GM19468 (cell line): ENCODE measurements at regions not wholly inside any gene's neighbourhood (a gene's known extent, or its start where the extent isn't known, plus 50 kb on each side); places are given as distances from the start of the nearest gene placed in this dataset.
A peak's percentile ranks its signal among the peaks of the same experiment; 100 is the strongest.
"Not testable (repeated sequence)": the region's sequence is repeated elsewhere in the genome, so short reads cannot be mapped to it uniquely, and the experiment has no call there.

ENCODE experiments used
- ATAC-seq: cut with Tn5 transposase; IDR thresholded peaks from one replicate; pipeline ENCODE4 v1.9.1; 2021; ENCODE audit warnings: mild to moderate bottlenecking, moderate library complexity, moderate number of reproducible peaks; ENCODE audit not compliant: unreplicated experiment; ENCODE audit errors: extremely low read depth

DNA sequence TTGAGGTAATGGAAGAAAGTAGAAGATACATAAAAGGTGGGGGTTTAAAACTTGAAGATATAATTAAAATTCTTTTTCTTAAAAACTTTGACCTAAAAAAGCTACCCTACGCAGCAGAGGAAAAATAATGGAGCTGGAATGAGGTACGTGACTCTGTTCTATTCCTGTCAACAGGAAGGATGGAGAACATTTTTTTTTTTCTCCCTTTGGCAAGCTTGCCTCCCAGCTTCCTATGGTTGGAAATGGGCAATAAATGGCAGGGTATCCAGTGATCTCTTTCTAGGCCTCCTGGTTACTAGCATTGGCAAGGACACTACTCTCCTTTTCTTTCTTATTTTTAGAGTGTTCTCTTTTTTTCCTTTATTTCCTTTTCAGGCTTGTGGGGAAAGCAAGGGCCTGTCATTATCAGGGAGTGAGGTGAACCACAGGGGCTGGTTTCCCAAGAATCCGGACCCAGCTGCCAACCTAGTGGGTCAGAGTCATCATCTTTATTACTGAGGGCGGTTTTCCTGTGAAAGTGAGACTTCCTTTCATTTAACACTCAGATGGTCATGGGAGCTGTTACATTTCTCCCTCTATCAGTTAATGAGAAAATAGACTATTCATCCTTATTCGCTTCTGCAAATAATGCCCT lies 224.6 kb downstream of the SPRY1 start:
- ATAC-seq: no peak

DNA sequence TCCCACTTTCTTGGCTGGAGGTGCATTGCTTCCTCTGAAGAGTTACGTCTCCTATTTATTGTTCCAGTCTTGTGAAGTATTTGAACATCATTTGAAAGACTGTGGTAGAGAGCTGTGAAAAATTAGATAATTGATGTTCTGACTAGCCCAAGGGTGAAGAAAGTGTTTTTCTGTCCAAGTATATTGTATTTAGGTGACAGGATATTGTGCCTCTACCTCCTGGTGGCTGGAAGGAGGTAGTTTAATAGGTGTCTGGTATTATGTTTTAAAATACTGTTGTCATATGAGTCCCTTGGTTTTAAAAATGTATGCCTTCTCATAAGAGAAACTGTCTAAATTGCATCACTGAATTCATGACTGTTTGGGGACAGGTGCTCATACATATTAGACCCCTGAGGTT lies 226.0 kb downstream of the SPRY1 start:
- no peak for ATAC-seq

DNA sequence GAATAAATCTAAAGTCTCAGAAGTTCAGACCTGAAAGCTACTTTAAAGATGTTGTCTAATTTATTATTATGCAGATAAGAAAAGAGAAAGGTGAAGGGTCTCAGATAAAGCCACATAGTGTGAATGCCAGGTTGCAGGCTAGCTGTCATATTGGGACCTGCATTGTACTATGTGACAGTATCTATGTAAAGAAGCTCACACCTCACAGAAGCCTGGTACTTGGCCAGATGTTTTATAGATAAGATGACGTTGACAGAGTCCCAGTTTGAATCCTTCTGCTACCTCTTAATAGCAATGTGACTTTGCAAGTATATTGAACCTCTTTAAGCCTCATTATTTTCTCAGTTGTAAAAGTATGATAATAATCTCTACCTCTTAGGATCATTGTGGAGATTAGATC lies 227.0 kb downstream of the SPRY1 start:
- ATAC-seq: no peak

DNA sequence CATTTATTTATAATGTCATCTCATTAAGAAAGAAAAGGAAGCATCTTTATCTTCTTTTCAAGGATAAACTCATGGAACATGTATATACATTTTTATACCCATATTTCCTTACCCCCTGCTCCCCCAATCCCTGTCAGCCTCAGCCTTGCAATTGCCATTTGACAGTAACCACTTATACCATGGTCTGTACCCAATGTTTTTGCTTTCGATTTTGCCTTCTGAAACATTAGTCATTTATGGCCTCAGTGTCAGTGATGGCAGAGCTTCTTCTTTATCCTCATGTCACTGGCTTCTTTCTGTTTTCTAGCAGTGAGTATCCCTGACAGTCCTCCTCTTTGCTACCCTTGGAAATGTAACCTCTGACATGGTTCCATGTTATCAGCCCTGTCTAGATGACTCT lies 228.4 kb downstream of the SPRY1 start:
- ATAC-seq: no peak

DNA sequence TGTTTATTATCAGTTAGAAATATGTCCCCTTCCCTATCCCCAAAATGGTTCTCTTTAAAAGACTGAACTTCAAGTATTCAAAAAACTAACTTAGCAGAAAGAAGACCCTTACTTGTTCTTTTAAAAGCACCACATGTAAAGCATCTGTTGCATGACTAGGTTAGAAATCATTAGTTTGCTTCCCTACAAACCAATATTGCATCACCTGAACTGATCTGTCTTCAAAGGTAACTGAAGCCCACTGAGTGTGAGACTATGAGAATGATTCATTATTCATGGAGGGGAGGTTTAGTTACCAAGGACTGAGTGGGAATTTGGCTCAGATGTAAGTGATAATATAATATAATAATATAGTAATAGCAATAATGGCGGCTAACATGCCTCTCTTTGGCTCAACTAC lies 231.7 kb downstream of the SPRY1 start:
- ATAC-seq: no peak

DNA sequence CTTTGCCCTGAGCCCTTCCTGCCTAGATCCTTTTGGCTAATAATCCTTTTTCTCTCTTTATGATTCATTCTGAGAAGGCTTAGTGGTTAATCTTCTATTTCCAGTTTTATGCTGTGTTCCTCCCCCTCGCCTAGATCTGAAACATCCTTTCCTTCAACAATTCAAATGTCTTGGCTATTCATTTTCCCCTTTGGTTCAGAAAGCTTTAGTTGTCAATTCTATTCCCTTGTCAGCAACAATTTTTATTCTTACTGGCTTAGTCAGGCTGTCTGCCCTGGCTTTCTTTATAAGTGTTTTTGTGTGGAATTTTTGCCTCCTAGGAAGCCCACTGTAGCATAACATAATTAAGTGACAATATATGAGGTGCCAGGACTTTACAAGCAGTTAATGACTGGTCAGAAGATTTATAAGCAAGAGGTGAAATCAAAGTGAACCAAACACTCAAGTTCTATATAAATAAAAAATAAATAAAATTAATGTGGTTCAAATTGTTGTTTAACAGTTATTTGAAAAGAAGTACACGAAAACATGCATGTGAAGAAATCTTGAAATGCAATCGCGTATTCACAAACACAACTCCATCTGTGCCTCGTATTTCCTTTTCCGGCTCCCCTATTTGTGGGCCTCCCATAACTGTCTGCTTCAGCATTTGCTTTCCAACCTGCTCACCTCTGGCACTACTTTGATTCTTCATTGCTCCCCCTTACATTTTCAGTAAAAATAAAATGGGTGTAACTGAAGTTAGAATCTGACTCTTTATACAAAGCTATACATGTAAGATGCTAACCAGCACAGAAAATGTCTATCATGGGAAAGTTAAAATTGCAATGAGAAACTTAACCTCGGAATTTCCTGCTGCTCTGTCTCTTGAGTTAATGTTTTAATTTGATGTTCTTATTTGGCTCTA lies 235.4 kb downstream of the SPRY1 start:
- ATAC-seq: no peak

DNA sequence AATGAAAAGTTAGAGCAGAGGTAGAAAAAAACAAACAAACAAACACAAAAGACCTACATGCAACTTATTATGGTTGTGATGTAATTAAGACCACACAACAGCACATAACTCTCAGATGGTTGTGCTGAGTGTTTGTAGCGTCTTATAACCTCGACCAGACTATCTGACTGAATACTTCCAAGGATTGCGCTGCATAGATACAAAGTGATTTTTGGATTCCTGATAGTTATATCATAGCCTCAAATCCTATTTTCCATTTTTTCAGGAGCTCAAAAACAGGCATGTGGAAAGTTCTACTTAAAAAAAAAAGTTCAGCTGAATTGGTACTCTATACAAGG lies 236.1 kb downstream of the SPRY1 start:
- no peak for ATAC-seq

DNA sequence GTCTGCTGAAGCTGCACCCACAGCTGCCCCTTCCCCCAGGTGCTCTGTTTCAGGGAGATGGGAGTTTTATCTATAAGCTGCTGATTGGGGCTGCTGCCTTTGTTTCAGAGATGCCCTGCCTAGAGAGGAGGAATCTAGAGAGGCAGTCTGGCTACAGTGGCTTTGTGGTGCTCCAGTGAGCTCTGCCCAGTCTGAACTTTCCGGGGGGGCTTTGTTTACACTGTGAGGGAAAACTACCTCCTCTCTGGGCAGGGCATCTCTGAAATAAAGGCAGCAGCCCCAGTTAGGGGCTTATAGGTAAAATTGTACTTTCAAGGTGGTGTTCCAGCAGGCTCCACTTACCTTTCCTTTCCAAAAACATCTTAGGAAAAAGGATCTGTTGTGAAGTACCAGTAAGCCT lies 242.2 kb downstream of the SPRY1 start:
- no peak for ATAC-seq

DNA sequence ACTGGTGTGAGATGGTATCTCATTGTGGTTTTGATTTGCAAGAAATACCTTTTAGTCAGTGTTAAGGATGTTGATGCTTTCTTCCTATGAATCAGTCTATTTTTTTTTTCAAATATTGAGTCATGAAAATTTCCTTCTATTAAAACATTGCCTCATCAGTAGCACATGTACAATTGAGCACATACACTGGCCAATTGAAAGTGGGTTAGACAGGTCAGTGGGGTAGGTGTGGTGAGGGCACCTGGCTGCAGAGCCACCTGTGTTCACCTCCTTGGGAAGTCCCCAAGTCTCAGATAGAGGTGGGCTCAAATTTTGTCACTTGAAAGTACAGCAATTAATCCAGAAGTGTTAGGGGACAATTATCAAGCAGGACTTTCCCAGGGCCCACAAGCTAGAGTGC lies 243.7 kb downstream of the SPRY1 start:
- ATAC-seq: no peak

DNA sequence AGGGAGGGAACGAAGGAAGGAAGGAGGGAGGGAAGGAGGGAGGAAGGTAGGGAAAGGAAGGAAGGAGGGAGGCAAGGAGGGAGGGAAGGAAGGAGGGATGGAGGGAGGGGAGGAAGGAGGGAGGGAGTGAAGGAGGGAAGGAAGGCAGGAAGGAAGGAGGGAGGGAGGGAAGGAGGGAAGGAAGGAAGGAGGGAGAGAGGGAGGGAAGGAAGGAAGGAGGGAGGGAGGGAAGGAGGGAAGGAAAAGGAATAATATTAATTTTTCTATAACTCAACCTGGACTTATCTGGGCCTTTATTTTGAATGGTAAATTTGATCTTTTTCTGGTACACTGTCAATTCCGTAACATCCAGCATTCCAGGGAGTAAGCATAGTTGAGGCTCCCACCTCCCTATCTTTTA lies 244.2 kb downstream of the SPRY1 start:
- ATAC-seq: no peak

DNA sequence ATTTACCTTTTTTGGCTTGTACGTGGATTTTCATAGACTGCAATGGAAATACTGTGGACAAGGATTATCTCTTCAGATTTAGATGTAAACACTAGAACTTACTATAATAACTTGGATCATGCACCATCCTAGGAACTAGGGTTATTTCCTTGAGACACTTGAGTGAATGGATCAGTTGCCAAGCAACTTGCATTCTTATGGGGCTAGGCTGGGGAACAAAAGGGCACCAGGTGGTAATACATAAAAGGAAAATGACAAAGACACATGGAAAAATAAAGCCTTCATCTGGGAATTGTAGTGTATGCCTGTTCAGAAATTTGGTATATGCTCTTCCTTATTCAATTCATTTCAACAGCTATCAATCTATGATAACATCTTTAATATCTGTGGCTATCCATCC lies 247.1 kb downstream of the SPRY1 start:
- ATAC-seq: no peak

DNA sequence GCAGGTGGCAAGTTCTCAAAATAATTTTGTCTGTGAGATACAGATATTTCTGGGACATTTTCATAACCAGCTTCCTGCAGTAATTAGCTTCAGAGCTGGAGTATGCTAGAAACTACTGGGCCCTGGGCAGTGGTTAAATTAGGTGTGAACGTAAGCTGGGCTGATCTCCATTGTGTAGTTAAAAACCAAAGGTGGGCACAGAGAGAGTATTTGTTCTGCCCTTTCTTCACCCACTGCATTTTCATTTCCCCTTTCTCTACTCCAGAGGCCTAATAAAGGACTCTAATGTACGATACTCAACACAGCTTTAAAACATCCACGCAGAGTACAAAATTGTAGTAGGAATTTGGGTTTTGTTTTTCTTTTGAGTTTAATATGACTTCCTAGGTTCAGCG lies 252.7 kb downstream of the SPRY1 start:
- peak; percentile 88 for ATAC-seq

DNA sequence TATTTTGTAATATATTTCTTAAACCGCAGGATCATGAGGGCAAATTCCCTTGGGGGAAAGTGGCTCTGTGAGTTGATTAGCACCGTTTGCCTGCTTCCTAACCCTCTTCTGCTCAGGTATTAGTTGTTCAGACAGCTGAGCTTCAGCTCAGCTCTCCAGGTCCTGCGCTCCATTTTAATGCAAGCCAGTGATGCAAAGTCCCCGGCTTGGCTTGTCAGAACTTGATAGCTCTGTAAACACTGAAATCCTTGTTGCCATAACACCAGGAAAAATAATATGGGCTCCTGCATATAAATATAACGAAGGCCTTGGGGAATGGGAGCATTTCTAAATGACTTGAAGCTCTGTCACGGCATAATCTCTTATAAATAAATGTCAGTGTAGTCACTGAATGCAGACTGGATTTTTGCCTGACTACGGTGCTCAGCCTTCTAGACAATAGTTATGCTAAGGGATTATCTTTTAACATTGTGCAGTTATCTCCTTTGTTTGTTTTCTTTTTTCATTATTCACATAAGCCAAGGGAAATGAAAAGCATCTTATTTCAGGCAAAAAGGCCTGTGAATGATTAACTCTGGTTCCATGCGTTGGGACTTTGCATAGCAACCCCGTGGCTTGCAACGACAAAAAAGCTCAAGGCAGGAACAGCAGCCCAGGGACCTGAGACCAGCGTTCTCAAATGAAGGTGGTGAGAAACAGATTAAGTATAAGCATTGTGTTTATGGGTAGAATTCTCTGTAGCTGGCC lies 253.2 kb downstream of the SPRY1 start:
- peak; percentile 4 for ATAC-seq

DNA sequence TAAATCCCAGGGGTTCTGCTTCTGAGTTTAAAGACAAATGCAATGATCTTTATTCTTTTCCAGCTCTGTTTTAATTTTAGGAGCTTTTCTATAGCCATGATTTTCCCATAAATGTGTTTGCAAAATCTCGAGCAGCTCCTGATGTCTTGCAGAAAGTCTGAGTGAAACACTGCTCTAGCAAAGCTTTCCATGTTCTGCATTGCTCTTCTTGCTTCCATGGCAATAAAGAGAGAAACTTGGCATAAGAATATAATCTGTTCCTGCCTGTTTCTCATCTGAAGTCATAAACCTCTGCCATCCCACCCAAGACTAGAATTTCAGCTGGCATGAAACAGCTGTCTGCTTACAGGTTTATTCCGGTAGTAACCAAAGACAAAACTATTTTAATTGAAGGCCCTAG lies 254.5 kb downstream of the SPRY1 start:
- no peak for ATAC-seq

DNA sequence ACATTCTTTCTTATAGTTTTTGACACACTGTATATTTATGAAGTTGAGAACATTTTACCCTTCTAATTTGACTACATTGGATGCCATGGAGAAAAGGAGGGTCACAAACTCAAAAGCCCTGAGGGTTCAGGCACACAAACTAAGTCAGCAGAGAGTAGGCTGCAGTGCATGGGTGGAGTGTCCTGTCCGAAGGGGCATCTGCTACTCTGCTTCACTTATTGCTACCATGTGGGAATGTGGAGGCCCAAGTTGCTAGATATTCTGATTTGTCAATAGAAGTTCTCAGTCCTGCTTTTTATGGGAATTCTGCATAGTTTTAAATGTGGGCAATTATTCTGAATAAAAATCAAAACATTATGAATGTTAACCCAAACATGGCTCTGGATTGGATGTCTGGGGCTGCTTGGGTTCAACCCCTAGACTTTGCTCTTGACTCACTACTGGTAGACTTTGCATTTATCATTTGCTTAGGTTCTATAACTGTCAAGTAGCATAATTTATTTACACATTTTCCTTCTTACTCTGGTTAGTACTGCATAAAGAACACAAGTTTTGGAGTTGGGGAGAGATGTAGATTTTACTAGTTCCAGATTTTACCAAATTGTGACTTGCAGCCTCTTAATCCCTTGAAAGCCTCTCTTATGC lies 255.1 kb downstream of the SPRY1 start:
- ATAC-seq: no peak

DNA sequence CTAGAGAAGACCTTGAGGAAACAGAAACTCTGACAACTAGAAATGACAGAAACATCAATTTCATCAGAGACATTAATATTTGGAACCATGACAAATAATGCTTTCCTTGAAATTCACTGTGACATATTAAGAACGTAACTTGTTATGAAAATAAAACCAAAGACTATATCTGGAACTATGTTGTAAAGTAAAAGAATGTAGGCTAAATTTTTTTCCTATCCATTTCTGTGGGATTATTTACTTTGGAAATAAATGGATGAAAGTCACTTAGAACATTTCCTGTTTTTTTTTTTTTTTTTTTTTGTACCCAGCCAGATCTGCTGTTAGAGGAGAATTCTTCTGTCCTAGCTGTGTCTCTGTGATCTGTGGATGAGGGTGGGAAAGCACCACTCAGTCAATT lies 255.9 kb downstream of the SPRY1 start:
- ATAC-seq: no peak

DNA sequence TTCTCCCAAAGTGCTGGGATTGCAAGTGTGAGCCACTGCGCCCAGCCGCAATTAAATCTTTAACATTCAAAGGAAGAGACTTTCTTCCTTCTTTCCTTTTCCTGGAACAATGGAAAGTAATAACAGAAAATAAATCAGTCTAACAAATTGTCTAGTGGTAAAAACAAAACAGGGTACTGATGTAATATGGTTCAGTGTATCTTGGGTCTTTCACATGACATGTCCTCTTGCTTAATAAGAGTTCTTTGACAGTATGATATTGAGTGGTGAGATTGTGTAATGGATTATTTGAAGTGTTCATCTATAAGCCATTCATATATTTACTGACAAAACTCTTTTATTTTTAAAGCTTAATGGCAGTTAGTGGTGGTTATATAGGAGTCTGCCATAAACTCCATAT lies 256.6 kb downstream of the SPRY1 start:
- no peak for ATAC-seq

DNA sequence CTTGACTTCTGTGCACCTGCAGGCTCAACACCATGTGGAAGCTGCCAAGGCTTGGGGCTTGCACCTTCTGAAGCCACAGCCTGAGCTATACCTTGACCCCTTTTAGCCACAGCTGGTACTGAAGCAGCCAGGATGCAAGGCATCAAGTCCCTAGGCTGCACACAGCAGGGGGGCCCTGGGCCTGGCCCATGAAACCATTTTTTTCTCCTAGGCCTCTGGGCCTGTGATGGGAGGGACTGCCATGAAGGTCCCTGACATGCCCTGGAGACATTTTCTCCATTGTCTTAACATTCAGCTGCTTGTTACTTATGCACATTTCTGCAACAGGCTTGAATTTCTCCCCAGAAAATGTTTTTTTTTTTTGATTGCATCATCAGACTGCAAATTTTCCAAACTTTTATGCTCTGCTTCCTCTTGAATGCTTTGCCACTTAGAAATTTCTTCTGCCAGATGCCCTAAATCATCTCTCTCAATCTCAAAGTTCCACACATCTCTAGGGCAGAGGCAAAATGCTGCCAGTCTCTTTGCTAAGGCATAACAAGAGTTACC lies 260.2 kb downstream of the SPRY1 start:
- ATAC-seq: not testable (repeated sequence)

DNA sequence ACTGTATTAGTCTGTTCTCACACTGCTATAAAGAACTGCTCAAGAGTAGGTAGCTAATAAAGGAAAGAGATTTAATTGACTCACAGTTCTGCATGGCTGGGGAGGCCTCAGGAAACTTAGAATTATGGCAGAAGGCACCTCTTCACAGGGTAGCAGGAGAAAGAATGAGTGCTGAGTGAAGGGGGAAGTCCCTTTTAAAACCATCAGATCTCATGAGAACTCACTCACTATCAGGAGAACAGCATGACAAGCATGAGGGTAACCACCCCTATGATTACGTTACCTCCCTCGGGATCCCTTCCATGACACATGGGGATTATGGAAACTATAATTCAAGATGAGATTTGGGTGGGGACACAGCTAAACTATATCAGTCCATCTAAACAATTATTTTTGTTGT lies 261.0 kb downstream of the SPRY1 start:
- not testable (repeated sequence) for ATAC-seq

DNA sequence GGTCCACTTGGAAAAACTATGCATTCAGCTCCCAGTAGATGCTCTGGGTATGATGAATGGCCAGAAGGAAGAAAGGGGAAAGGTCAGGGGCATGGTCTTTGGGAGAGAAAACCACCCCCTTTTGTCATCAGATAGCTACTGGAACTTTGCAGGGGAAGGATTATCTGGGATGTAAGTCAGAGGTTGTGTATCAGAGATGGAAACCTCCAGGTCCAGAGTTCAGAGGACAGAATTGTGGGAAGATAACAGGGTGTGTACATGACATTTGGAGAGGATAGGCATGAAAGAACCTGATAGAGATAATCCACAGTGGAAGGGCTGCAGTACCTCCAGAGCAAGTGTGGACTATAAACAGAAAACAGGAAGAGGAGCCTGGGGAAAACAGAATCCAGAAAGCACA lies 262.7 kb downstream of the SPRY1 start:
- no peak for ATAC-seq

DNA sequence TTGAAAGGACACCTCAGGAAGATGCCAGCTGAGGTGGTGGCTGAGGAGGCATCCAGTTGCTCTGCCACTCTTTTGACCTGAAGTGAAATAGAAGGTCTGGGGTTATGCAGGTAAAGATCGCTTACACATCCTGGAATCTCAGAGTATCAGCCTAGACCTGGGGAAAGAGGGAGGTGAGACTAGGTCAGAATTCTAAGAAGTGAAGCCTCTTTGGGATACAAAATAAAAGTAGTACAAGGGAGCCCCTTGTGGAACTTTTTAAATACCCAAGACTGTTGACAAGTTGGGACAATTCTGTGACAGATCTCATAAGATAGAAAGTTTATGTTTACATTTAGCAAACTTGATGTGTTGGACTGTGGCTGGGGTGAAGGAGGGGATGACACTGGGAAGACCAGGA lies 263.1 kb downstream of the SPRY1 start:
- no peak for ATAC-seq
